NAMALWA (cell line): ENCODE measurements at regions not wholly inside any gene's neighbourhood (a gene's known extent, or its start where the extent isn't known, plus 50 kb on each side); places are given as distances from the start of the nearest gene placed in this dataset.

Experiments used
- DNase-seq: peaks from one replicate; pipeline ENCODE4 v3.0.0-alpha.2; 2015; ENCODE audit warnings: low spot score

- DNase-seq, result no peak
Measured at GRCh38 chr2:67974559-67975430, 88.0 kb downstream of the C1D start.

GRCh38 chr2:67977464-67977863, 85.3 kb downstream of the C1D start:
- DNase-seq, result no peak

GRCh38 chr2:67982956-67983355, 79.8 kb downstream of the C1D start:
- DNase-seq, result no peak

- DNase-seq, result no peak
Measured at GRCh38 chr2:67984600-67984999, 78.2 kb downstream of the C1D start.

GRCh38 chr2:67985586-67985985, 77.2 kb downstream of the C1D start:
- DNase-seq, result no peak

GRCh38 chr2:67986258-67986657, 76.5 kb downstream of the C1D start:
- no peak for DNase-seq
